Mesothelial cell of epicardium (in vitro differentiated cells): ENCODE measurements at regions not wholly inside any gene's neighbourhood (a gene's known extent, or its start where the extent isn't known, plus 50 kb on each side); places are given as distances from the start of the nearest gene placed in this dataset.

Experiments
- DNase-seq, 2 experiments: peaks; one replicate each; pipeline ENCODE4 v3.0.0; 2021; ENCODE audit warnings: low spot score in 2 of 2; ENCODE audit not compliant: unreplicated experiment in 2 of 2
- H3K27ac Mint-ChIP-seq: 2 replicates; pipeline ENCODE4 v1.8.0; 2021; ENCODE audit warnings: mixed read lengths
- H3K27me3 Mint-ChIP-seq: 2 replicates; pipeline ENCODE4 v1.8.0; 2021; ENCODE audit warnings: low read depth, mixed read lengths
- H3K36me3 Mint-ChIP-seq: 2 replicates; pipeline ENCODE4 v1.8.0; 2021; ENCODE audit warnings: mixed read lengths
- H3K4me1 Mint-ChIP-seq: 2 replicates; pipeline ENCODE4 v1.8.0; 2021; ENCODE audit warnings: mixed read lengths
- H3K4me3 Mint-ChIP-seq: 2 replicates; pipeline ENCODE4 v1.8.0; 2021; ENCODE audit warnings: mild to moderate bottlenecking, moderate library complexity, mixed read lengths
- H3K9me3 Mint-ChIP-seq: 2 replicates; pipeline ENCODE4 v1.8.0; 2021; ENCODE audit warnings: mixed read lengths
- TF ChIP-seq, protein P1 (sequence below): fragments of 200-600 bp; sonication (generic); IDR thresholded peaks from one replicate; pipeline ENCODE4 v1.5.0; 2021; ENCODE audit warnings: antibody characterized with exemption; ENCODE audit not compliant: unreplicated experiment

DNA sequence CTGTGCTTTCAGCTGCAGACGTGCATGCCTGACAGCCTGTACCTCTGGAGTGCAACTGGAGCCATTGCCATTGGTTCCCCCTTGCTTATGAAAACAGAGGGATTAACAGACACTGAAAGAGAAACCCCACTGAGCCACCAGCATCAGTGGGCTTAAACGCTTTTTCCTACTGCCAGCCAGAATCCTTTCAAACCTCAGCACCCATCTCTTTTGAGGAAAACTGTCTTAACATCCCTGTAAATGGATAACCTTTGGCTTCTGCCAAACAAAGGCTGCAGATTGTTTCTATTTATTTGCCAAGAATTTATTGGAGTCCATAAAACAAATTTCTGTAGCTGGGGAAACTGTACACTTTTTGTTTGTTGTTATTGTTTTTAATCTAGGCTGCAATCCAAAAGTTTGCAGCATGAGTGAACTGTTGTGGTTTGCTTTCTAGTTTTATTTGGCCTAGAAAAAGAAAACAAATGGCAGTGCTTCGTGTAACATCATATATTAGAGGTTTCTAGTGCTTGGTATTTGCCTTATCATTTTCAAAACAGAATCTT, 369.2 kb upstream of the IL12A start:
- DNase-seq: no peak
- H3K9me3 Mint-ChIP-seq: no peaks in the 10 kb centered on the region
- H3K4me1 Mint-ChIP-seq: peaks cover 19% of the 10 kb centered on the region
- H3K4me3 Mint-ChIP-seq: no peak overlapping the region
- no peak overlapping the region for H3K27ac Mint-ChIP-seq
- no peaks in the 10 kb centered on the region for H3K36me3 Mint-ChIP-seq
- no peaks in the 10 kb centered on the region for H3K27me3 Mint-ChIP-seq
- TF ChIP-seq, protein P1, sequence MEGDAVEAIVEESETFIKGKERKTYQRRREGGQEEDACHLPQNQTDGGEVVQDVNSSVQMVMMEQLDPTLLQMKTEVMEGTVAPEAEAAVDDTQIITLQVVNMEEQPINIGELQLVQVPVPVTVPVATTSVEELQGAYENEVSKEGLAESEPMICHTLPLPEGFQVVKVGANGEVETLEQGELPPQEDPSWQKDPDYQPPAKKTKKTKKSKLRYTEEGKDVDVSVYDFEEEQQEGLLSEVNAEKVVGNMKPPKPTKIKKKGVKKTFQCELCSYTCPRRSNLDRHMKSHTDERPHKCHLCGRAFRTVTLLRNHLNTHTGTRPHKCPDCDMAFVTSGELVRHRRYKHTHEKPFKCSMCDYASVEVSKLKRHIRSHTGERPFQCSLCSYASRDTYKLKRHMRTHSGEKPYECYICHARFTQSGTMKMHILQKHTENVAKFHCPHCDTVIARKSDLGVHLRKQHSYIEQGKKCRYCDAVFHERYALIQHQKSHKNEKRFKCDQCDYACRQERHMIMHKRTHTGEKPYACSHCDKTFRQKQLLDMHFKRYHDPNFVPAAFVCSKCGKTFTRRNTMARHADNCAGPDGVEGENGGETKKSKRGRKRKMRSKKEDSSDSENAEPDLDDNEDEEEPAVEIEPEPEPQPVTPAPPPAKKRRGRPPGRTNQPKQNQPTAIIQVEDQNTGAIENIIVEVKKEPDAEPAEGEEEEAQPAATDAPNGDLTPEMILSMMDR: no peak

DNA sequence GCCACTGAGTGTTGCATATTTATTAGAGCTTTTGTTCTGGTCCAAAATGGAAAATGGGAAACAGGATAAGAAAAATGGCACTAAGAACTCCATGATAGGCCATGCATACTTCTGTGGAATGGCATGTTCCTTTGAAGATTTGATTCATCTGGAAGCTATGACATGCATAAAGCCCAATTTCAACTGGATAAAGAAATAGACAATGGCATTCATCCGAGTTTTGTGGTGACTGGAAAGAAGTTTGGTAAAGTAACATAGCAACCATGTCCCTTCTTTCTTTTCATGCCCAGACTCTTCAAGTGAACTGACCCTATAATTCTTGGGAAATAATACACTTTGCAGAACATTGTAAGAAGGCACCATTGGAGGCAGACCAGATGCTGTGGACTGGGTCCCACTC, 368.4 kb upstream of the IL12A start:
- Mint-ChIP-seq H3K9me3 (no peaks in the 10 kb centered on the region), H3K4me3 (no peak overlapping the region), H3K27ac (no peak overlapping the region), H3K4me1 (peaks cover 19% of the 10 kb centered on the region), H3K36me3 (no peaks in the 10 kb centered on the region), H3K27me3 (no peaks in the 10 kb centered on the region)
- TF ChIP-seq, protein P1: no peak
- no peak for DNase-seq

DNA sequence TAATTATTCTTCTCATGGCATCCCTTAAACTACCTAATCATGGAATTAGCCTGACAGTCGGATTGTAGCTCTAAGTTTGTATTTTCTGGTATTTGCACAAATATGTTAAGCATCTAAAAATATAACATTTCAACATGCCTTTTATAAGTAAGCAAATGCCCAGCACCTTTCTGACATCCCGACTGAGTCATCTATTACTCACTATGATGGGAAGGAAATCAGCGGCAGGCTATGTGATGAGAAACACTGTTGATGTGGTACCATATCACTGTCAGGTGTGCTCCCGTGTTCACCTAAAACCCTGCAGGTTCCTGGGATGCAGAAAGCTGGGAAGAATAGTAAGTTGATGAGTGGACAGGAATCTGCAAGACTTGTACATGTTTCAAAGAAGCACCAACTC, 367.8 kb upstream of the IL12A start:
- Mint-ChIP-seq H3K4me3 (no peak overlapping the region), H3K9me3 (no peaks in the 10 kb centered on the region), H3K36me3 (no peaks in the 10 kb centered on the region), H3K27ac (no peak overlapping the region), H3K4me1 (peaks cover 19% of the 10 kb centered on the region), H3K27me3 (no peaks in the 10 kb centered on the region)
- TF ChIP-seq, protein P1: no peak
- DNase-seq: no peak

DNA sequence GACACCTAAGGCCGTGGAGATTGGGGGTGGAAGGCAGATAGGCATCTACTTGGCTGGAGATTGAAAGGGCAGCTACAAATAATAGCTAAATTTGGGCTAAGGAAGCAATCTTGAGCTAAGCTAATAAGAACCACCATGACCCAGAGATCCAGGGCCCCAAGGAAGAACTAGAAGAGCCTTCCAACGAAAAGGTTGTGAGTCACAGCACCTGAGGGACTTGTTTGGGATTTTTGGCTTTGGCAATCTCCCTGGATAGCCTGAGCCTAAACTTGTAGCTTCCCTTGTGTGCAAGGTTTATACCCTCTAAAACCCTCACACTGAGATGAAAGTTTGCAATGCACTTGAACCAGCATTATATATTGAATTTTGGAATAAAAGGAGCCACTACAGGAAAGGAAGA, 364.0 kb upstream of the IL12A start:
- TF ChIP-seq, protein P1: no peak
- H3K9me3 Mint-ChIP-seq: no peaks in the 10 kb centered on the region
- no peaks in the 10 kb centered on the region for H3K27me3 Mint-ChIP-seq
- no peak overlapping the region for H3K4me3 Mint-ChIP-seq
- no peak overlapping the region for H3K27ac Mint-ChIP-seq
- no peaks in the 10 kb centered on the region for H3K36me3 Mint-ChIP-seq
- peaks cover 1% of the 10 kb centered on the region for H3K4me1 Mint-ChIP-seq
- no peak for DNase-seq

DNA sequence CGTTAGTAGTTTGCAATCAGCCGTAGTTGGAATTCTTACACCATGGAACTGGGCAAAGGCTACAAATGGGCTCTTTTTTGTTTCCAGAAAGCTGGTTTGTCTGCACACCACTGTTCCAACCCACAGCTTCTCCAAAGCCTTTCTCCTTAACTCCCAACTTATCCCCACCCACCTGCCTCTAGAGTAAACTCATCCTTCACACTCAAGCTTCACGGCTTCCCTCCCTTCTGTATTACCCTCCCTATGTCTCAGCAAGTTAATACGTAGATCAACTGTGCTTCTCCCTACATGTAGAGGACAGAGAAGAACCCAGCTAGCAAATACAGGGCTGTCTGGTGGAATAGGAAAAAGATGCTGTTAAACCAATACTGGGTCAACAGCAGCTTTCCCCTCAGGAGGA, 363.0 kb upstream of the IL12A start:
- TF ChIP-seq, protein P1: no peak
- H3K9me3 Mint-ChIP-seq: peaks cover 8% of the 10 kb centered on the region
- no peaks in the 10 kb centered on the region for H3K27me3 Mint-ChIP-seq
- no peak overlapping the region for H3K4me3 Mint-ChIP-seq
- no peaks in the 10 kb centered on the region for H3K4me1 Mint-ChIP-seq
- DNase-seq: no peak
- no peak overlapping the region for H3K27ac Mint-ChIP-seq
- H3K36me3 Mint-ChIP-seq: no peaks in the 10 kb centered on the region

DNA sequence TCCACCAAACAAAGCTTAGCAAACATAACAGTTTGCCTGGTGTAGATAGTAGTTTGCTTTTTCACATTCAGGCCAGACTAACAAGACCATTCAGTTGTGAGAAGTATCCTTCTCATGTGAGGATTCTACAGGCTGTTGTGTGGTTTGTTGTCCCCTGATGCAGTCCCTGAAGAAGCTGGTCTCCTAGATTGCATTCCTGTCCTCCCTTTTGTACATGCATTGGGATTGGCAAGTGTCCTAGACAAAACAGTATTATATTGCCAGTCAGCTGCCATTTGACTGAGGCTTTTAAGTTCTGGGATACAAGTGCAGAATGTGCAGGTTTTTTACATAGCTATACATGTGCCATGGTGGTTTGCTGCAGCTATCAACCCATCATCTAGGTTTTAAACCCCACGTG, 362.0 kb upstream of the IL12A start:
- H3K4me3 Mint-ChIP-seq: no peak overlapping the region

More for the DNA sequence above, 362.0 kb upstream of the IL12A start:
- Mint-ChIP-seq H3K27me3 (no peaks in the 10 kb centered on the region), H3K9me3 (peaks cover 8% of the 10 kb centered on the region), H3K36me3 (no peaks in the 10 kb centered on the region), H3K27ac (no peak overlapping the region), H3K4me1 (no peaks in the 10 kb centered on the region)
- TF ChIP-seq, protein P1: no peak
- DNase-seq: no peak
